NCI-H1092 (cell line): ENCODE measurements at regions not wholly inside any gene's neighbourhood (a gene's known extent, or its start where the extent isn't known, plus 50 kb on each side); places are given as distances from the start of the nearest gene placed in this dataset.
"Not testable (repeated sequence)": the region's sequence is repeated elsewhere in the genome, so short reads cannot be mapped to it uniquely, and the experiment has no call there.

Experiments
- DNase-seq: peaks from one replicate; lab custom pipeline; 2025; lab: John Stamatoyannopoulos, UW

DNA sequence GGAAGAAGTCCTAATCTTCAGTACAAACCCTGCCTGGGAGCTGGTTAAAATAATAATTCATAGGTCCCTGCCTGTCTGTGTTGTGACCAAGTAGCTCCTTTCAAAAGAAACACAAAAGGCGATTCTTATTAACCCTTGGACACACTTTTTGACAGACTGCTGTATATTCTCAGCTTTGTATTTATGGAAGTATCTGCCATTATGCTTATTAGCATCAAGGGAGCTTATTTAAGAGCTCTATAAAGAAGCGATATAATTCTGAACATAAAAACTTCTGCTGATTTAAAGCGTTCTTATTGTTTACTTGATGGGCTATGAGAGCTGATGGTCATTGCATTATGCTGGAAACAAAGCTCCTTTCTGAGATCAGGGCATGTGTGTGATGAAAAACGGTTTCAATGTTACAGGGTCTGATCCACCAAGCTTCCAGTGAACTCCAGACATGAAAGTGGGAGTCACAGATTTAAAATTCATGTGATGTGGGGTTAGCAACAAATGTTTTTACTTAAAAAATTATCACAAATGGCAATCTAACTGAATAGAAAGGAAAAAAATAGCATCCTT, 181.8 kb upstream of the PDE10A start:
- DNase-seq = no peak

DNA sequence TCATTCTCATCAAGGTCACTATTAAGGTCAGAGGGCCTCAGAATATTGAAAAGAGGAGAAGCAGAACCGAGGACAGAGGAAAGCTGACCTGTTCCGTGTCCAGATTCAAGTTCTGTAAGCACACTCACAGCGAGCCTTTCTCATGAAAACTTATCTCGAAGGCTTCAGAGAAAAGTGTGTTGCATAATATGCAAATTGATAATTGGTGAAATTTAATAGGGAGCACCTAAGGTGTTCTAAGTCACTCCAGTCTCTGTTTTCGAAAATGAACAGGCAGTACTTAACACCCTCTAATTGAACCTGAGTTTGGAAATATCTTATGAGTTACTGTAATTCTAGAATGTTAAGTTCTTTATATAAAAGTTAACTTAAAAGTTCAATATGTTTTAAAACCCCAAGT, 181.2 kb upstream of the PDE10A start:
- no peak for DNase-seq

DNA sequence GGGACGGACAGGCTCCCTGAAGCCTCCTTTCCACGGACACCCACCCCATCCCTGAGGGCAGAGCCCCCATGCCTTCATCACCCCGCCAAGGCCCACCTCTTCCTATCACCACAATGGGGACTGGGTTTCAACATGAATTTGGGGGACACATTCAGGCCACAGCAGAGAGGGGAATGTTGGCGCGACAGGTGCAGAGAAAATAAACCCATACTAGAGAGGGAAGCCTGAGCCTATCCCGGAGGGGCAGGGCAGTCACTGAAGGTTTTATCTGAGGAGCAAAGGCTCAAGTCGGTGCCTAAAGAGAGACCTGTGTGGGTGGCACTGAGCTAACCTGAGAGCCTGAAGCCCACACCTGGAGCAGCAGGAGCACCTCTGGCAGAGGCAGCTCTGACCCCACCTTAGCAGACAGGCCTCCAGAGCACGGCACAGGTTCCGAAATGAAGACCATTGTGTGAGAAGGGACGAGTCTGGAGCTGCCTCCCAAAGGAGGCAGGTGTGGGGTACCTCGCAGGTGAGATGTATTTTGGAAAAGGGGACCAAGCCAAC, 180.6 kb upstream of the PDE10A start:
- DNase-seq = no peak

DNA sequence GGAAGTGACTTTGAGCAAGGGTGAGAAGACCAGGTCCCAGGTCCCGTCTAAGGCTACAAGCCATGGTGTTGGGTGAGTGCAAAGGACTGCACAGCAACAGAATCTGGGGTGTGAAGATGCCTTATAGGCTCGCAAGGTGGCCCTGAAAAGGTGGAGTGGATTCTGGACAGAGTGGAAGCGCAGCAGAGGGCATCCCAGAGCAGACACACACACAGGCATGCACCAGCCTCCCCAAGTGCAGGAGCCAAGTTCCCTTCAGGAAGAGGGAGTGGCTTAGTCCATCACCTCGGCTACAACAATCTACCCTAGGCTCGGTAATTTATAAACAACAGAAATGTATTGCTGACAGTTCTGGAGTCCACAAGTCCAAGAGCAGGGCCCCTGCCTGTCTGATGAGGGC, 180.1 kb upstream of the PDE10A start:
- DNase-seq = no peak

DNA sequence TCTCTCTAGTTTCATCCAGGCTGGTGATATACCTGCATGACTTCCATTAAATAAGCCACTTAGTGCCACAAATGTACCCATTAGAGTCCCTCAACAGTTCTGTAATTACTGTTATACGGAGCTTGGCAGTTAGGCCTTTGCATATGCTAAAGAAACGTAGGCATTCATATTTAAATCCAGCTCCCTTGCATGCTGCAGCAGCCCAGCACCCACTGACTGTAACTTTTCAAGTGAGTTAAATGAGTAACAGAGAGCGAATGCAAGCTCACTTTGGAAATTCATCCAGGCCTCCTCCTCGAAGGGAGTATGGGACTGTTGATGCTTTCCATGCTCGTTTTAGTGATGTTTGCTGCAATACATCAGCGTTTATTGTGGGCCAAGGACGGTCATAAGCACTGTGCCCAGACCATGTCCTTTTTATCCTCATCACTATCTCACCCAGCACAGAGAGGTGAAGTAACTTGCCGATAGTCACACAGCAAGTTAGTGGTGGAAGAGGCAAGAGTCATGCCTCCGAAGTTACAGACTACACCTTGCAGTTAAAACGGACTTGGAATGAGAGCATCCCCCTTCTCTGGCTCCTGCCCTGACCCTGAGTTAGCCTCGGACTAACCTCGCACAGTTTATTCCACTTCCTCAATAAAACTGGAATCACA, 179.4 kb upstream of the PDE10A start:
- DNase-seq = no peak

DNA sequence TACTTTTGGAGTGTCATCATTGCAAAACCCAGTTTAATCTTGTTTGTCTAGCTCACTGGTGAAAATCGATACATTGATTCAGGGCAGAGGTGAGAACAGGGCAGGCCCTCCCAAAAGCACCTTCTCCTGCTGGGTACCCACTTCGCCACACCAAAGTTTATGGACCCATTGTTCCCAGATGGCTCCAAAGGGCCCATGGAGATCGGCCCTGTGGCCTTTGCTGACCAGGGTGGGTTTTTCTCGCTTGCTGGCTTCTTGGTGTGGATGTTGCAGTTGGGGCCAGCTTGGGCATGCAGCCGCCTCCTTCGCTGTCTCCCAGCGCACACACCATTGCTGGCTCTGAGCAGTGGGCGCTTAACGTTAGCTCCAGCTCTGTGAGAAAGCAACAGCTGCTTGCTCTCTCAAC, 178.1 kb upstream of the PDE10A start:
- DNase-seq = no peak

DNA sequence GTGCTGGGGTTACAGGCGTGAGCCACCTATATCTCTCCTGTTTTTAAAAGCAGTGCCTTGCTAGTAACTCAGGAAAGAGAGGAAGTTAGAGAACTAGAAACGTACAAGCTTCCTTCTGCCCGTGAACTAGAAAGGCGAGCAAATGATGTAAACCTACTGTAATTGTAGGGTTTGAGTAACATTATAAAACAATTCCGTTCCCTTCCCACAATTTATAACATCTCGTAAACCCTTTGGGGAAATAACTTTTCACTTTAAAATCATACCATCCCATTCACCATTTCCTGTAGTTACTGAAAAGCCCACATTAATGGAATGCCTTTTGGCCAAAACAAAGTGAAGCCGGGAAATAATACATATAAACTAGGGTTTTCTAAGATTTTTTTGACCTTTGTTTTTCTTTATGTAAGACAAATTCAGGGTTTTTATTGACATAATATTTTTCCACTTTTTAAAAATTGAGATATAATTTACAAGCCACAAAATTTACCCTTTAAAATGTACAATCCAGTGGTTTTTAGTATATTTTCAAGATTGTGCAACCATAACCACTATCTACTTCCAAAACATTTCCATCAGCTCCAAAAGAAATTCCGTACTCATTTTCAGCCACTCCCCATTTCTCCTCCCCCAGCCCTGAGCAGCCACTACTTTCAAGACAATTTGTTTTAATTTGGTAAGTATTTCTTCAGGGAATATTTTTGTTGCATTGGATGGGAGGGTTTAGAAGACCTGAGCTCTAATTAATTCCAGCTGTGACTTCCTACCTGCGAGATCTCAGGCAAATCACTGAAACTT, 175.1 kb upstream of the PDE10A start:
- no peak for DNase-seq

DNA sequence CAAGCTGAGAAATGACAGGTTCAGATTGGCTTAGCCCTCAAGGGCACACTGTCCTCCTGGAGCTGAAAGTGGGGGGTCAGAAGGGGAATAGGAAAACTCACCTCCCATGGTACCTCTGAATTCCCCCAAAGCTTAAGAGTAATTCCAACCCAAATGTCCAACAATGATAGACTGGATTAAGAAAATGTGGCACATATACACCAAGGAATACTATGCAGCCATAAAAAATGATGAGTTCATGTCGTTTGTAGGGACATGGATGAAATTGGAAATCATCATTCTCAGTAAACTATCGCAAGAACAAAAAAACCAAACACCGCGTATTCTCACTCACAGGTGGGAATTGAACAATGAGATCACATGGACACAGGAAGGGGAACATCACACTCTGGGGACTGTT, 173.6 kb upstream of the PDE10A start:
- not testable (repeated sequence) for DNase-seq

DNA sequence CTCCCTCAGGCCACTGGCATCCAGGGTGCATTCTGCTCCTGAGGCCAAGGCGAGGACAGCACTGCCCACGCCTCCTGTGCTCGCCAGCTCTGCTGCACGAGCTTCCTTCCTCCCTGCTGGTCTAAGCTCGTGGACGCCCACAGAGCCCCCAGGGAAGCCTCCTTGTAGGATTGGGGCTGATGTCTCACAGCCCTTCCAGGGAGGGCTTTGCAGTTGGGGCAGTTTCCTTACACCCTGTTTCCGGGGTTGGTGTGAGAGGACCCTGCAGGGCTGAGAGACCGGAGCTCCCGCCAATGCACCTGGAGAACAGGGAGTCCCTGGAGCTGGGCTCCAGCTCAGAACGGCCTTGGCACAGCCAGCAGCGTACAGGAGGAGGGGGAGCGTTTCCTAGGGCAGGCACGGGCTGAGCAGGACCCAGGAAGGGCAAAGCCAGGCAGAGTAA, 172.4 kb upstream of the PDE10A start:
- DNase-seq = peak; percentile 40

DNA sequence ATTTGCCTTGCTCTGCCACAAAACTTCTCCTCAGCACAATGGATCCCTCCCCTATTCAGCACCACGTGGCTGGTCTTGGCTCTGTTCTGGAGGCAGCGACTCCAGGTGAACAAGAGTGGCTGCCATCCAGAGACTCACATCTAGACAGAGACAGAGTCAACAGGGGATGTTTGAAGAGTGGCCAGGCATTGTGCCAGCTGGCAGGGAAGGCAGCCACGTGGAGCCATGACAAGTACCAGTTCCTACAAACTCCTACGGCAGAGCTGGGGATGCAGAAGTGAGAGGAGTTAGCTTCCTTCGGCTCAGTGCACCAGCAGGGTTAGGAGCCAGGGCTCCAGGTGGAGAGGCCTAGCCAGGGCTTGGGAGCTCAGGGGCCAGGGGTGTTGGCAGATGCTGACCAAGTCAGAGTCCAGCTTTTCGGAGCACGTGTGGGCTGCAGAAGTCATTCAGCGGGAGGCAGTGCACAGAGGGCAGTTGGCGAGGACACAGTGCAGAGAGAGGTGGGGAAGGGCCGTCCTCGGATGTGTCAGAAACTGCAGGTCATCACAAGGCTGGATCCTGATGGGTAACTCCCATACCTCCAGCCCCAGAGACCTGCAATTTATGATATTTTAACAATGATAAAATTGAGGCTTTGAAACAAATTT, 171.7 kb upstream of the PDE10A start:
- DNase-seq = peak; percentile 100

DNA sequence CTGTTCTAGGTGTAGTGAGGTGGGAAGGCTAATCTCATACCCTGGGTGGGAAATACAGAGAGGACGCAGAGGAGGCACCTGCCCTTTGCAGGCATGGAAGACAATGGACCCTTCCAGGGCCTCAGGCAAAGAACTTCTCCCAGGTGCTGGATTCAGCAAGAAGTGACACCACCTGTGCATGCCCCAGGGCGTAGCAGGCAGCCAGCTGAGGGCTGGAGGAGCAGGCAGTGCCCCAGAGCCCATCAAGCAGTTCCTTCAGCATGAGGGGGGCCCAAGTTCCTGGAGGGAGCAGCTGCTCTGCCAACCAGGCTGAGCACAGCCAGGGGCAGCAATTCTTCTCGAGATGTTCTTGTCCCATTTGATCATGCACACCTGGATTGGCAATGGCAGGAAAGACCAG, 170.3 kb upstream of the PDE10A start:
- no peak for DNase-seq

DNA sequence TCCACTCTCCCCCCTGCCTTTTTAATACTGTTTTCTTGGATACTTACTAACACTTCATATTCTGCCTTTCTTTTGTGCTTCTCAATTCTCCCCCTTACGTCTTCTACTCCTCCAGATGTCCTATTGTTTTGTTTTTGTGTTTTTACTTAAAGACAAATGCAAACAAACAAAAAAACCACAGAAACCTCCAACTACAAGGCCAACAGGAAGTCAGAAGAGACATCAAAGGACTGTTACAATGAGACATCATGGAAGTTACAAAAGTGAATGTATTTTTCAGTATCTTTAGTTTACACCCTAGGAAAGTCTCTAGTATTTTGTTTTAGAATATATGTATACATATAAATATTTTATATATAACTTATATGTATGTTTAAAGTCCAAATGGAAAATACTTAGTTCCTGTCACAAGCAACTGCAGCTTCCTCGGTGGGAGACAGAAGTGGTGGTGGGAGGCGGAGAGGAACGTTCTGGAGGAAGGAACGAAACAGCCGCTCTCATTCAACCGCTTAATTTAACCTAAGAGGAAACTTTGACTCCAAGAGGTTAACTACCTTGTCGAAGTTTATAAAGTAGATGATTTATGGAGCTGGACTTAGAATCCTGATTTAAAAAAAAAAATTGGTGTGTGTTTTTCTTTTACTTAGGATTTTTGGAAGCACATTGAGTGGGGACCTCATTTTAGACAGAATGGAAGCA, 168.9 kb upstream of the PDE10A start:
- DNase-seq = no peak

DNA sequence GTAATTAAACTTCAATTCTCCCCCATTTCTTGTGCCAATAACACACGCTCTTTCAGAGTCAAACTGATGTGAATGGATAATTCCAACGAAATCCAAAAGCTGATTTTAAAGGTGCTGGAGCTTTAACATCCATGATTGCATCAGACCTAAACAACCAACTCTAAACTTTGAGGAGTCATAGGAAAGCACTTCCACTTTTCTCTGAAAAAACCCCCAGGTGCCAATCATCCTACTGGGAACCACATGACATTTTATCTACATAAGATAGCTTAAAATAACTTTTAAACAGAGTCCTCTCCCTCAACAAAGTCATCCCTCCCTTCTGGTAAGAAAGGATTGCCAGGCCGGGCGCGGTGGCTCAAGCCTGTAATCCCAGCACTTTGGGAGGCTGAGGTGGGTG, 167.7 kb upstream of the PDE10A start:
- no peak for DNase-seq

DNA sequence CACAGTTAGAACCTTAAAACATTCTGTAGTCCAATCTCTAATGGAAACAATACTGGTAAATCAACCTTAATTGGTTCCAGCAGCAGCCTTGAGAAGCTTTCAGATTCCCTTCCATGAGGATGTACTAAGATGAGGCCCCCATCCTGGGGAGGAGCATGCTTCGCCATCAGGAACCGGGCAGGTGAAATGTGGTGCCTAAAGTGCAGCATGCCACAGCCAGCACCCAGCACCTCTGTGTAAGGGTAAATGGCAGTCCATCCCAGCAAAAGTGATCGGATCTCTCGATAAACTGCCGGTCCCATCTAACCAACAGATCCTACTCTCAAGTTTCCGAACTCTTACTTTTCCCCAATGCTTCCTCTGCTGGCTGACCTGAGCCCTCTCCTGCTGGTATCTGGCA, 166.3 kb upstream of the PDE10A start:
- no peak for DNase-seq

DNA sequence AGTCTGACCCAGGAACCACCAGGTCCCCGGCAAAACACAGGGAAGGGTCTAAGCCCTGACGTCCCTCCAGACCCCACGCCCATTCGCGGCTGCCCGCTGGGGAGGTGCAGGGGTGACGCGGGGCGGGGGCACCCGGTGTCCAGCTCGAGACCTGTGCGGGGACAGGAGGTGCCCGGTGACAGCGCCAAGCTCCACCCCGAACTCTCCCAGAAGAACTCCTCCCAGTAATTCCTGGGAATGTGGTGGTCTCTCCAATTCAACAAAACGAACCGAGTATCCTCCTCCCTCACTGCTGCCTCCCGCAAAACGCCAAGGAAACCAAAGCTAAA, 164.1 kb upstream of the PDE10A start:
- no peak for DNase-seq

DNA sequence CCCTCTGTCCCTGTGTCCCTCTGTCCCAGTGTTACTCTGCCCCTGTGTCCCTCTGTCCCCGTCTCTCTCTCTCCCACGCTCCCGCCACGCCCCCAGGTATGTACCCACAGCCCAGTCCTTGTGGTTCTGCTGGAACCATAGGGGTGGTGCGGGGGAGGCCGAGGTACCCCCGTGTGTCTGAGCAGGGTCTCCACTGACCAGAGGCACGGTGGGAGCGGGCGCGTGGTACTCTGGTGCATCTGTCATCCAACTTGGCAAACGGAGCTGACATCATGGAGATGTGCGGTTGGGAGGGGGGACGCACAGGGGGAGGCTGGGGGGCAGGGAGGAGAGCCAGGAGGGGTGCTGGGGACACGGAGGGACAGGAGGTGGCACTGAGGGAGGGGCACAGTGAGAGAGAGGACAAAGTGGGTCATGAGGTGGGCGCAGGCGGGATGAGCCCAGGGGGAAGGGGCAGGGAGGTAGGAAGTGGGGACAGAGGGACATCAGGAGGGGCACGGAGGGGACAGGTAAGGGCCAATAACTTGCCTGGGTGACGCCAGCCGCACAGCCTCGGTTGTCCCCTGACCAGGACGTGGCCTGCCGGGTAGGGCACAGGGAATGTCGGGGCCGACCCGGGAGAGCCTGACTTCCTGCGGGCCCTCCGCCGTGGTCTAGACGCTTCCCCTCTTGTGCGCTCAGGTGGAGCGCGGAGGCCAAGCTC, 163.6 kb upstream of the PDE10A start:
- no peak for DNase-seq

DNA sequence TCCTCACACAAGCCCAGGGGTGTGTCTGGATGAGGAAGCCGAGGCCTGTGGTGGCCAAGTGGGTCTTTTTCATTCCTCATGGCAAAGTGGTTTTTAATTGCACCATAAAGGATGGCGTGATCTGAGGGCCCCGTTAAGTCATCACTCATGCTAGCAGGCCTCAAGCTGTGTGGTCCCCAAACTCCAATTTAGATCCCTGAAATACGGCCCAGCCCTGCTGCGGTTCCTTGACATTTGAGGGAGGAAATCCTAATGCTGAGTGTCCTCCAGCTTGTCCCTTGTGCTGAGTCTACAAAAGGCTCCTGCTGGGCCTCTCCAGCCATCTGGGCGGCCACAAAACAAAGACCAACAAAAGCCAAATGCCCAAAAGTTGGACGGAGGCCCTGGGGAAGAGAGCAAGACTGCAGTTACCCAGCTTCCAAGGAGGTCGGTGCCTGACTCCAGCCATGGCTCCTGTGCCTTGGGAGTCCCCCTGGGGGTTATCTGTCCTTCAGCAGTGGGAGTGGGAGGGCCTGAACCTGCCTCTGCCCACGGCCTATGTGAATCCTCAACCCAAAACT, 162.3 kb upstream of the PDE10A start:
- DNase-seq = no peak

DNA sequence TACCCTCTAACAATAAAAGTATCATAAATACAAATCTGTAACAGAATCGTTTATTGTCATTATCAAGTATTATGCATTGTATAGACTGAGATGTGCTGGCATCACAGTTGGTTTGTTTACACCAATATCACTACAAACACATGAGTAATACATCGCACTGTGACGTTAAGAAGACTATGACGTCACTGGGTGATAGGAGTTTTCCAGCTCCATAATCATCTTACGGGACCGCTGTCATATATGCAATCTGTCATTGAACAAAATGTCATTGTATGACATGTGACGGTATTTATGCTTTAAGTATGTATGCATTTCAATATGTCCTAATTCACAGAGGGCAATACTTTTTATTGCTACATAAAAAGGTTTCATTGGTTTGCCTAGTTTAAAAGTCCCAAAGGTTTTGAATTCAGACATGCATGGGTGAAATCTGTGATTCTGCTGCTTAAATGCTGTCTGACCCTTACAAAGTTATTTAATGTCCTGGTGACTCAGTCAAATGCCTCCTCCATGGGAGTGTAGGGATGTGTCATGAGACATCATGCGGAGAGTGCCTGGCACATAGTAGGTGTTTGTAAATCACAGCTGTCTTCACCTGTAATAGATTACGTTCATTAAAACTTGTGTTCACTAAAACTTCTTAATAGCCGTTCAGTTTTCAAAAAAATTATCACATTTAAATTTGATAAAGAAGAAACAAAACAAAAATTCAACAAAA, 160.7 kb upstream of the PDE10A start:
- no peak for DNase-seq

DNA sequence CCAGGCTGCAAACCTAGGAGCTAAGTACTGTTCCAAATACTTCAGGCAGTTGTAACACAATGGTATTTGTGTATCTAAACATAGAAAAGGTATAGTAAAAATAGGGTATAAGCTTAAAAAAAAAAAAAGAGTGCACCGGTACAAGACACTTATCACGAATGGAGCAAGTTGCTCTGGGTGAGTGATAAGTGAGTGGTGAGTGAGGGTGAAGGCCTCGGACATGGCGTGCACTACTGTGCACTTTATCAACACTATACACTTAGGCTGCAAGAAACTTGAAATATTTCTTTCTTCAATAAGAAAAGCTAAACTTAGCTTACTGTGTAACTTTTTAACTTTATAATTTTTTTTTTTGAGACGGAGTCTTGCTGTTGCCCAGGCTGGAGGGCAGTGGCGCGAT, 159.5 kb upstream of the PDE10A start:
- DNase-seq = no peak

DNA sequence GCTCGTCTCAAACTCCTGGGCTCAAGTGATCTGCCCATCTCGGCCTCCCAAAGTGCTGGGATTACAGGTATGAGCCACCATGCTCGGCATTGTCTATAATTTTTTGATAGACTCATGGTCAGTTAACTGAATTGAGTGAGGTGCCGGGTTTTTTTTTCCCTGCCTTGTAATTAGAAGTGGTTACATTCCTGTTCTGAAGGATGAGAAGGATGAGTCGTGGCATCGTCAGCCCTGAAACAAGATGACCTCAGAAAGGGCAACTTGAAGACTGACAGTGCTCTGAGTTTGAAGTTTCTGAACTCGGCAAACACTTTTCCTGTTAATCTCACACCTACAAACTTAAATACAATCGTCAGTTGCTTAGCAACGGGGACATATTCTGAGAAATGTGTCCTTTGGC, 158.7 kb upstream of the PDE10A start:
- DNase-seq = no peak

DNA sequence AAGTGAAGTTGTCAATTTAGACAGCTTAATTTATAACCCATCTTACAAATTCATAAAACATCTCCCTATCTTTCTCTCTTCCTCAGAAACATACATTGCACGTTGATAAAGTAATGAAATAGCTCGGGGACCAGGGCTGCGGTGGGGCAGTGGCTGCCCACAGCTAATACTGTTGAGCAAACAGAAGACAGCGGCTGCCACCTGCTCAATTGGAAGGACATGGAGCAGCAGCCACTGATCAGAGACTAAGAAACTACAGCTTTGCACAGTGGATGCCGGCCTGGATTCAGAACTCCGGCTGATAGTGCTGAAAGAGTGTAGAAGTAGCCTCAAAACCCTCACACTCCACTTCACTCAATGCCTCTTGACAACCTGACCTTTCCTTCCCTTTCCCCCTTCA, 157.9 kb upstream of the PDE10A start:
- peak; percentile 5 for DNase-seq
